GM12873 (cell line): ENCODE measurements at regions not wholly inside any gene's neighbourhood (a gene's known extent, or its start where the extent isn't known, plus 50 kb on each side); places are given as distances from the start of the nearest gene placed in this dataset.

ENCODE experiments used
- CTCF ChIP-seq: IDR thresholded peaks from 2 replicates; pipeline ENCODE4 v1.5.1; 2012; ENCODE audit warnings: low read depth, mild to moderate bottlenecking, moderate library complexity, low read length, control low read depth; ENCODE audit not compliant: insufficient read depth; ENCODE audit errors: missing control alignments

GRCh38 chr7:114788706-114789105, 133.2 kb upstream of the MDFIC start:
- TF ChIP-seq CTCF = no peak

- no peak for TF ChIP-seq CTCF
Measured at GRCh38 chr7:114789161-114789560, 132.7 kb upstream of the MDFIC start.

- TF ChIP-seq CTCF = no peak
Measured at GRCh38 chr7:114789871-114790311, 132.0 kb upstream of the MDFIC start.

- TF ChIP-seq CTCF = no peak
Measured at GRCh38 chr7:114790521-114790920, 131.4 kb upstream of the MDFIC start.

GRCh38 chr7:114791771-114792170, 130.1 kb upstream of the MDFIC start:
- no peak for TF ChIP-seq CTCF

- TF ChIP-seq CTCF = no peak
Measured at GRCh38 chr7:114793155-114793845, 128.6 kb upstream of the MDFIC start.

- TF ChIP-seq CTCF = no peak
Measured at GRCh38 chr7:114795475-114795874, 126.4 kb upstream of the MDFIC start.

- TF ChIP-seq CTCF = no peak
Measured at GRCh38 chr7:114799628-114800028, 122.3 kb upstream of the MDFIC start.
